Mesothelial cell of epicardium (in vitro differentiated cells): ENCODE measurements at regions not wholly inside any gene's neighbourhood (a gene's known extent, or its start where the extent isn't known, plus 50 kb on each side); places are given as distances from the start of the nearest gene placed in this dataset.
"Not testable (repeated sequence)": the region's sequence is repeated elsewhere in the genome, so short reads cannot be mapped to it uniquely, and the experiment has no call there.

Experiments used
- DNase-seq, 2 experiments: peaks; one replicate each; pipeline ENCODE4 v3.0.0; 2021; ENCODE audit warnings: low spot score in 2 of 2; ENCODE audit not compliant: unreplicated experiment in 2 of 2
- H3K27ac Mint-ChIP-seq: 2 replicates; pipeline ENCODE4 v1.8.0; 2021; ENCODE audit warnings: mixed read lengths
- H3K27me3 Mint-ChIP-seq: 2 replicates; pipeline ENCODE4 v1.8.0; 2021; ENCODE audit warnings: low read depth, mixed read lengths
- H3K36me3 Mint-ChIP-seq: 2 replicates; pipeline ENCODE4 v1.8.0; 2021; ENCODE audit warnings: mixed read lengths
- H3K4me1 Mint-ChIP-seq: 2 replicates; pipeline ENCODE4 v1.8.0; 2021; ENCODE audit warnings: mixed read lengths
- H3K4me3 Mint-ChIP-seq: 2 replicates; pipeline ENCODE4 v1.8.0; 2021; ENCODE audit warnings: mild to moderate bottlenecking, moderate library complexity, mixed read lengths
- H3K9me3 Mint-ChIP-seq: 2 replicates; pipeline ENCODE4 v1.8.0; 2021; ENCODE audit warnings: mixed read lengths
- CTCF ChIP-seq: fragments of 200-600 bp; sonication (generic); IDR thresholded peaks from one replicate; pipeline ENCODE4 v1.5.0; 2021; ENCODE audit warnings: antibody characterized with exemption; ENCODE audit not compliant: unreplicated experiment

GRCh38 chr3:170695486-170696064 is 109.7 kb upstream of the SLC7A14 start:
- no peaks in the 10 kb centered on the region for H3K36me3 Mint-ChIP-seq
- no peak for DNase-seq
- peaks cover 31% of the 10 kb centered on the region for H3K4me1 Mint-ChIP-seq
- H3K9me3 Mint-ChIP-seq = peaks cover 4% of the 10 kb centered on the region
- H3K27me3 Mint-ChIP-seq = no peaks in the 10 kb centered on the region
- H3K27ac Mint-ChIP-seq = no peak overlapping the region
- no peak overlapping the region for H3K4me3 Mint-ChIP-seq
- no peak for TF ChIP-seq CTCF

- no peaks in the 10 kb centered on the region for H3K36me3 Mint-ChIP-seq
- H3K27ac Mint-ChIP-seq = no peak overlapping the region
- peaks cover 37% of the 10 kb centered on the region for H3K4me1 Mint-ChIP-seq
- no peak for TF ChIP-seq CTCF
- DNase-seq = no peak
- H3K4me3 Mint-ChIP-seq = no peak overlapping the region
- H3K9me3 Mint-ChIP-seq = peaks cover 4% of the 10 kb centered on the region
- H3K27me3 Mint-ChIP-seq = no peaks in the 10 kb centered on the region
Observed at GRCh38 chr3:170692720-170693119, 106.8 kb upstream of the SLC7A14 start.

GRCh38 chr3:170690661-170690981 is 104.7 kb upstream of the SLC7A14 start:
- no peaks in the 10 kb centered on the region for H3K36me3 Mint-ChIP-seq

GRCh38 chr3:170689893-170690660 is 104.2 kb upstream of the SLC7A14 start:
- peaks cover 33% of the 10 kb centered on the region for H3K4me1 Mint-ChIP-seq
- peaks cover 4% of the 10 kb centered on the region for H3K9me3 Mint-ChIP-seq
- DNase-seq = peak; percentile 34 to 68
- H3K27me3 Mint-ChIP-seq = no peaks in the 10 kb centered on the region
- H3K36me3 Mint-ChIP-seq = no peaks in the 10 kb centered on the region
- peak; percentile 64 for TF ChIP-seq CTCF
- H3K27ac Mint-ChIP-seq = peak overlapping the region; percentile 83
- no peak overlapping the region for H3K4me3 Mint-ChIP-seq

More at GRCh38 chr3:170690661-170690981, 104.7 kb upstream of the SLC7A14 start:
- Mint-ChIP-seq H3K9me3 (peaks cover 4% of the 10 kb centered on the region), H3K4me1 (peaks cover 33% of the 10 kb centered on the region), H3K27ac (peak overlapping the region; percentile 83), H3K4me3 (no peak overlapping the region), H3K27me3 (no peaks in the 10 kb centered on the region)
- TF ChIP-seq CTCF = no peak
- no peak for DNase-seq

GRCh38 chr3:170689296-170689829 is 103.5 kb upstream of the SLC7A14 start:
- Mint-ChIP-seq H3K9me3 (peaks cover 4% of the 10 kb centered on the region), H3K4me1 (peaks cover 33% of the 10 kb centered on the region), H3K4me3 (no peak overlapping the region), H3K27me3 (no peaks in the 10 kb centered on the region), H3K36me3 (no peaks in the 10 kb centered on the region), H3K27ac (peak overlapping the region; percentile 96)
- no peak for TF ChIP-seq CTCF
- peak; percentile 27 to 62 for DNase-seq

GRCh38 chr3:170688222-170688621 is 102.3 kb upstream of the SLC7A14 start:
- H3K27ac Mint-ChIP-seq = peak overlapping the region; percentile 96
- H3K27me3 Mint-ChIP-seq = not testable (repeated sequence)

More at GRCh38 chr3:170688222-170688621, 102.3 kb upstream of the SLC7A14 start:
- not testable (repeated sequence) for H3K9me3 Mint-ChIP-seq, H3K36me3 Mint-ChIP-seq, H3K4me3 Mint-ChIP-seq, DNase-seq
- peaks cover 33% of the 10 kb centered on the region for H3K4me1 Mint-ChIP-seq
